ENCODE measurements at regions not wholly inside any gene's neighbourhood (a gene's known extent, or its start where the extent isn't known, plus 50 kb on each side); places are given as distances from the start of the nearest gene placed in this dataset.
"Not testable (repeated sequence)": the region's sequence is repeated elsewhere in the genome, so short reads cannot be mapped to it uniquely, and the experiment has no call there.

- DNase-seq (ENCODE audit: low read depth), result no peak
These were observed 613.8 kb downstream of the ZWINT start for GRCh38 chr10:55747244-55747643.

DNA sequence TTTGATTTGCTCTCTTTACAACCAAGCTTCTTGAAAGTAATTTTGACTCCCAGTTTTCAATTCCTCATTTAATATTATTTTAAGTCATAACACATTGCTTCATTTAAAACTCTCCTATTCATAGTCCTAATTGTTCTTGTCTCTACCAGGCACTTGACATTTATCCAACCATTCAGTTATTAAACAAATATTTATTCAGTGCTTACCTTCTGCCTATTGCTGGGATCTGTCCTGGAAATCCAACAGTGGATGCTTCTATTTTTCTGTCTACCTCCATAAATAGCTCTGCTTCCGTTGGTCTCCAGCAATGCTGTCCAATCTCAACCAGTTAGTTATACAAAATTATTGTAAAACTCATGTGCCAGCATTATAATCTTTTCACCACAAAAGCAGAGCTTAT, 615.1 kb downstream of the ZWINT start:
- DNase-seq (ENCODE audit: low read depth), result no peak

- no peak for DNase-seq (ENCODE audit: low read depth)
These were observed 618.6 kb downstream of the ZWINT start for GRCh38 chr10:55742487-55742886.

DNA sequence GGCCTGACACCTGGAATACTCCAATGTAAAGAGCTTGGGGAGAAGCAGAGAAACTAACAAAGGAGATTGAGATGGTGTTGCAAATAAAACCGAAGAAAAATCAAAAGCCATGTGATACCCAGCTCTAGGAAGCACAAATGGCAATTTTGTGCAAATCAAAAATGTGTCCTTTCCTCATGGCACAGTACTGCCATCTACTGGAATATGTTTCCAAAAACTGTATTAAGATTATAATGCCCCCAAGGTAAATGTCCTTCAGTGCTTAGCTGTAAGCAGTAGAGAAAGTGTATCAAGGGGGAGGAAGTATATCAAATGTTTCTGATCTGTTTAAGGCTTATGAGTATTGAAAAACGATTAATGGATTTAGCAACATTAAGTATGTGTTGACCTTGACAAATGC, 620.3 kb downstream of the ZWINT start:
- peak; percentile 8 for DNase-seq (ENCODE audit: low read depth)

- DNase-seq (ENCODE audit: low read depth), result no peak
These were observed 620.9 kb downstream of the ZWINT start for GRCh38 chr10:55740110-55740509.

DNA sequence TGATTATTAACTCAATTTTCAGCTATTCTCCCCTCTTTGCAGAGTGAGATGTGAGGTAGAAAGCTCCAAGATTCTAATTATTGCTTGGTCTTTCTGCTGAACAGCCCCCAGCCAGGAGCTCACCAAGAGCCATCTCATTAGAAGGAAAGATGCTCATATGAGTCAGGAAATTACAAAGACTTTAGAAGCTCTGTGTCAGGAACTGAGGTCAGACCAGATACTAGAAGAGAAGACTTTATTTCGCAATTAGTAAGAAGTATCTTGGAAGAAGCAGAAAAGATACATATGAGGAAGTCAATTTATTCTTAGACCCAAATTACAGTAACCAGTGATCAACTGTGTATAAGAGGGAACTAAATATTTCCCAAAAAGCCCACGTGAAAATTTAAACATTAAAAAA, 626.9 kb downstream of the ZWINT start:
- no peak for DNase-seq (ENCODE audit: low read depth)

- DNase-seq (ENCODE audit: low read depth), result no peak
These were observed 656.1 kb downstream of the ZWINT start for GRCh38 chr10:55704950-55705349.

GRCh38 chr10:55668326-55668922, 692.6 kb downstream of the ZWINT start:
- peak; percentile 2 for DNase-seq (ENCODE audit: low read depth)

GRCh38 chr10:55653531-55653930, 707.5 kb downstream of the ZWINT start:
- no peak for DNase-seq (ENCODE audit: low read depth)

- DNase-seq (ENCODE audit: low read depth), result no peak
These were observed 719.5 kb downstream of the ZWINT start for GRCh38 chr10:55641601-55642000.

- no peak for DNase-seq (ENCODE audit: low read depth)
These were observed 729.9 kb downstream of the ZWINT start for GRCh38 chr10:55631071-55631654.

- no peak for DNase-seq (ENCODE audit: low read depth)
These were observed 730.5 kb downstream of the ZWINT start for GRCh38 chr10:55630491-55631056.

DNA sequence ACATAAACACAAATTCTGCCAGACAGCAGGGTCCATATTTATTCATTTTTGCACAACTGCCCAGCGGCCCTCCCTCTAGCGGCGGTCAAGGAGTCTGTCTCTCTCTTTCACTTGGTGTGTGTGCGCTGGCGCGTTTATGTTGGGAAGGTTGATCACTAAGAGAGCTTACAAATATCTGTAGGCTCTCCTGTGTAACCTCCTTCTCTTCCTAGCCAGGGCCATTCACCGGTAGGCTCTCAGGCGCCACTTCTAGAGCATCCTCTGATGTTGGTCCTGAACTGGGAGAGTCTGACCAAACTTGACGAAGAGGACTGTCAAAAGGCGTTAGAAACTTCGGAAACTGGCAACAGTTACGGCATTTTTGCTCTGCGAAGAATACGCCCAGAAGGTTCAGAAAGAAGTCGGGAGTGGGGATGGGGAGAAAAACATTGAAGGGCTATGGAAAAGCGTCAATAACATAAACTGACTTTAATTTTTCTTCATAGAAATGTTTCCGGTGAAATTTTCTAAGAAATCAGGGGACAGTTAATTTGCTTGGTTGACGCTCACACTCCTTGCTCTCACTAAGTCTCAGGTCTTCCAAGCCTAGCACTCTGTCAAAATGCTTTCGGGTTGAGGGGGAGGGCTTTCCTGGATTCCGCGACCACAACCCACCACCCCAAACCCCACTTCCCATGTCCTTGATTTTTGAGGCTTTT, 731.1 kb downstream of the ZWINT start:
- no peak for DNase-seq (ENCODE audit: low read depth)

- DNase-seq (ENCODE audit: low read depth), result no peak
These were observed 732.8 kb downstream of the ZWINT start for GRCh38 chr10:55628260-55628701.

GRCh38 chr10:55627501-55628051, 733.5 kb downstream of the ZWINT start:
- no peak for DNase-seq (ENCODE audit: low read depth)

DNA sequence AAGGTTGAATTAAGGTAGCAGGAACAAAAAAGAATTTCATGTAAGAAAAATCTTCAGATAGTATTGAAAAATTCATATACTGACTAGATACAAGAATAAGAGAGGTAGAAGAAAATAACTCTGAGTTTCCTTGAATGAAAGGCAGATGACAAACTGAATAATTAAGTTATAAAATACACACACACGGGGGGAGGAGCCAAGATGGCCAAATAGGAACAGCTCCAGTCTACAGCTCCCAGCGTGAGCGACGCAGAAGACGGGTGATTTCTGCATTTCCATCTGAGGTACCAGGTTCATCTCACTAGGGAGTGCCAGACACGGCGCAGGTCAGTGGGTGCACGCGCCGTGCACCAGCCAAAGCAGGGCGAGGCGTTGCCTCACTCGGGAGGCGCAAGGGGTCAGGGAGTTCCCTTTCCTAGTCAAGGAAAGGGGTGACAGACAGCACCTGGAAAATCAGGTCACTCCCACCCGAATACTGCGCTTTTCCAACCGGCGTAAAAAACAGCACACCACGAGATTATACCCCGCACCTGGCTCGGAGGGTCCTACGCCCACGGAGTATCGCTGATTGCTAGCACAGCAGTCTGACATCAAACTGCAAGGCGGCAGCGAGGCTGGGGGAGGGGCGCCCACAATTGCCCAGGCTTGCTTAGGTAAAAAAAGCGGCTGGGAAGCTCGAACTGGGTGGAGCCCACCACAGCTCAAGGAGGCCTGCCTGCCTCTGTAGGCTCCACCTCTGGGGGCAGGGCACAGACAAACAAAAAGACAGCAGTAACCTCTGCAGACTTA, 759.2 kb downstream of the ZWINT start:
- not testable (repeated sequence) for DNase-seq (ENCODE audit: low read depth)

- no peak for DNase-seq (ENCODE audit: low read depth)
These were observed 750.6 kb upstream of the PCDH15 start for GRCh38 chr10:55551603-55552002.

DNA sequence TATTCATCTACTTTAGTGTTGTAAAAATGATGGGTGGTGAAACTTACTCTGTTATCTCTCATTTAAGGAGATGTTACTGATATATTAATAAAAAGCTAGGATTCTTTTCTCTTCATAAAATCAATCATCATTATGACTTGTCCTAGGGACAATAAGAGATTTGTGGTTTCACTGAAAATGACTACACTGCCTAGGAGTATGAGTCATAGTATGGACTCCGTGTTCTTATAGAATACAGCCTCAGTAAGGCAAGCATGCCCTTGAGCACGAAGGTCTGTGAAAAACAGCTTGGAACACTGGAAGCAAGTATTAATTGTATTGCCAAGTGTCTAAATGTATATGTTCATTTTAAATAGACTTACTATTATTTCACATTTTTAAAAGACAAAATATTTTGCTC, 749.2 kb upstream of the PCDH15 start:
- DNase-seq (ENCODE audit: low read depth), result peak; percentile 18

DNA sequence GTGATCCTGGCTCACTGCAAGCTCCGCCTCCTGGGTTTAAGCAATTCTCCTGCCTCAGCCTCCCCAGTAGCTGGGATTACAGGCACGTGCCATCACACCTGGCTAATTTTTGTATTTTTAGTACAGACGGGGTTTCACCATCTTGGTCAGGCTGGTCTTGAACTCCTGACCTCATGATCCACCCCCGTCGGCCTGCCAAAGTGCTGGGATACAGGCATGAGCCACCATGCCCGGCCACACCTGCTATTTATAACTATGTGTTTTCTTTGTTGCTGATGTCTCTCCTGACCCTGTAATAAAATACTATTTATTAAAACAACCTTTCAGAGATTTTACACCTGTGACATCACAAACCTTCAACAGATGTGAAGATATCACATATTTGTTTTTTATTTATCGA, 736.5 kb upstream of the PCDH15 start:
- DNase-seq (ENCODE audit: low read depth), result not testable (repeated sequence)

DNA sequence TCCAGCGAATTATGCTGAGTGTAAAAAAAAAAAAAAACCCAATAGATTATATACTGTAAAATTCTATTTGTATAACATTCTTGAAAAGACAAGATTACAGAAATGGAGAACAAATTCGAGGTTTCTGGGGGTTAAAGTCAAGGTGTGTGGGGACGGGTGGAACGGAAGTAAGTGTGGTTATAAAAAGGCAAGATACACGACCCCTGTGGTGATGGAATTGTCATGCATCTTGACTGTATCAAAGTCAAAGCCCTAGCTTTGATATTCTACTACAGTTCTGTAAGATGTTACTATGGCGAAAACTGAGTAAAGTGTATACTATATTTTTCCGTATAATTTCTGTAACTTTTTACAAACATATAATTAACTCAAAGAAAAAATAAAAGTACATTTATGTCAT, 718.2 kb upstream of the PCDH15 start:
- no peak for DNase-seq (ENCODE audit: low read depth)

DNA sequence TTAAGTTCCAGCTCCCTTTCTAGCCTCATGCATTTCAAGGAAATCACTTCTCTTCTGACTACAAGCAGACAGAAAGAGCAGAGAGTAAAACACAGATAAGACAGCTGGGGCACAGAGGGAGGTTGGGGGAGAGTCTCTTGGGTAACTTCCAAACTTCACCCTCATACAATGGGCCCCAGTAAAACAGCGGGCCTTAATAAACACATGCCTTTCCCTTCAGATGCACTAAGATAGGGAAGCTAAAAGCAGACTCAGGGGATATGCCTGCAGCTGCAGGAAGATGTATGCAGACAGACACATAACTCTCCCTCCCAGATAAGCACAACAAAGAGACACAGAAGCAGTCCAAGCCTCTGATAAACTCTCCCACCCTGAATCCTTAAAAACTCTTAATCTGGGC, 717.4 kb upstream of the PCDH15 start:
- DNase-seq (ENCODE audit: low read depth), result not testable (repeated sequence)

DNA sequence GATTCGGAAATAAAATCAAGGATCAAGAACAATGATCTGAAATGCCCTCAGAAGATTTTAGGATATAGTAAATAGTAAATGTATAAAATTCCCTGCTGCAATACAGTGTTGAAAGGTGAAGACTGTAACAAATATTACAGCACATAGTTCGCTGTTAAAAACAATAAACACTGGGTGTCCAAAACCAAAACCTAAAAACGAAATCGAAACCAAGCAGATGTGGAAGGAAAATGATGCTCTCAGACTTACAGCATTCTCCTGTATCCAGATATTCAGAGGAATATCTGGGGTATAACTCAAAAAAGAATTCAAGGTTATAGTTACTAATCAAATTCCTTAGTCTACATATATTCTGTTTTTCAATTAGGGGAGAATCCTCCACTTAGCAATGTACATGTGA, 708.1 kb upstream of the PCDH15 start:
- peak; percentile 4 for DNase-seq (ENCODE audit: low read depth)
